Embryonic facial prominence (tissue), 1 donor: ENCODE measurements at regions not wholly inside any gene's neighbourhood (a gene's known extent, or its start where the extent isn't known, plus 50 kb on each side); places are given as distances from the start of the nearest gene placed in this dataset.

Source experiments
- DNase-seq: peaks from one replicate; pipeline ENCODE4 v3.0.0-alpha.2; 2016; ENCODE audit errors: extremely low spot score

DNA sequence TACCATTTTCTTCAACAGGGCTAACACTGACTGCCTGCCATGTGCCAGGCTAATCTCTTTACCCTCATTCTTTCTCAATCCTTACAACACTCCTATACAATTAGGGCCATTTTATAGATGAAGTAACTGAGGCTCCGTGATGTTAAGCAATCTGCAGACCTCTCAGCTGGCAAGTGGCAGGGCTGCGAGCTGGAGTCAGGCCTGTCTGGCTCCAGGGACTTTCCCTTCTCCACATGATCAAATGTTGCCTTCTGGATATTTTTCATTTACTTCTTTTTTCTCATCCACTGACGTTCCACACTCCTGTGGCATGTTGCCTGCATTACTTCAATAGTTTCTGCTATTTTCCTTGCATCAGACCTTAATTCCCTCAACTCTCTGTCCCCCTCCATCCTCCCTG is 55.2 kb upstream of the TAGAP start:
- no peak for DNase-seq

DNA sequence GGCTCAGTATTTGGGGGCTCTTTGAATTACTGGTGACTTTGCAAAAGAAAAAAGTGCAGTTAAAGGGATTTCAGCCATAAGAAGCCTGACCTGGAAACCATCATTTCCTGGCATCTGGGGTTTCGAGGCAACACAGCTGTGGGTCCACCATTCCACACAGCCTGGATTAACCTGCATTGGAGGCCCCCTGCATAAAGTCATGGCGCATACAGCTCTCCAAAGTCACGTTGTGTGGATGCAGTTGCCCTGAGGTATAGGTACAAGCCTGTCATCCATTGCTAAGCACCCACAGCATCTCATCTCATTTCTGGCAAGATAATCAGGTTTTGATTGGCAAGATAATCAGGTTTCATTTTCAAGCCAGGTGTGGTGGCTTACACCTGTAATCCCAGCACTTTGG is 54.5 kb upstream of the TAGAP start:
- no peak for DNase-seq

DNA sequence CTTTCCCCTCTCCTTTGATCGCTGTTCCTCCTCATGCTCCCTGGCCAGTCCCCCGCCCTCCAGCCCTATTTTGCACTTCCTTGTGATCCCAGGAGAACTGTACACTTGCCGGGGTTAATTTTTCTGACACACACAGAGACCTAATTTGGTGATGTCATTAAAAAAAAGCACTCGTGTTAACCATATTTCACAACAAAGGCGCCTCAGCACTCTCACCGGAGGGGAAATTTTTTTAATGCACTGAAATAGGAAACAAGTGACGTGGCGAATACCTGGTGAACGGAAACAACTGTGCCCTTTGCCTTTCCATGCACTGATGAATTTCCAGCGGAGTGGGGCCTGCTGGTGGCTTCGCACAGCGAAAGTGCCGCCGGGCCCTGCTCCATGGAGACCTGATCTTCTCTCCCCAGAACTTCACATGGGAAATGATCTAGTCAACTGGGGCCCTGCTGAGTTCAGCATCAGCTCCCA is 53.9 kb upstream of the TAGAP start:
- DNase-seq = no peak

DNA sequence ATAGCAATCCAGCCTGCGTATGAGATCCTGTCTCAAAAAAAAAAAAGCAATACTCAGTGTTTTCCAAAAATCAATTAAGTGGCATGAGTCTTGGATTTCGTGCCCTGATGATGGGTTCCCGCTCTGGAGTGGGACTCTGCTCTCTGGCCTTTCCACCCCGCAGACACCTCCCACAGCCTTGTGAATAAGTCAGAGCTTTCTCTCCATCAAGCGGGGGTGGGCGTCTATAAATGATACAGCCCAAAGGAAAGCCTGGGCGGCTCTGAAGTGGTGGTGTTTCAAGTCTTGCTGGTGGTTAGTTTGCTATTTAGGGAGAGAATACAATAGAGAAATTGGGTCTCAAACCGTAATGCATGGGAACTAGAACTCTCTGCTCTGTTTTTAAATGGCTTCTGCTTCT is 52.5 kb upstream of the TAGAP start:
- DNase-seq = no peak

- no peak for DNase-seq
Measured at GRCh38 chr6:159095616-159096015, 50.8 kb upstream of the TAGAP start.

- DNase-seq = no peak
Measured at GRCh38 chr6:159094444-159095252, 49.9 kb upstream of the TAGAP start.
